Stimulated activated CD4-positive, alpha-beta T cell treated with anti-CD3 and anti-CD28 coated beads, Interleukin-2, amount 100 ng/mL, for 48 hours (primary cell): ENCODE measurements at regions not wholly inside any gene's neighbourhood (a gene's known extent, or its start where the extent isn't known, plus 50 kb on each side); places are given as distances from the start of the nearest gene placed in this dataset.
A peak's percentile ranks its signal among the peaks of the same experiment; 100 is the strongest.

Source experiments
- DNase-seq, 2 donors: peaks; one replicate each; pipeline ENCODE4 v3.0.0-alpha.2; 2020

DNA sequence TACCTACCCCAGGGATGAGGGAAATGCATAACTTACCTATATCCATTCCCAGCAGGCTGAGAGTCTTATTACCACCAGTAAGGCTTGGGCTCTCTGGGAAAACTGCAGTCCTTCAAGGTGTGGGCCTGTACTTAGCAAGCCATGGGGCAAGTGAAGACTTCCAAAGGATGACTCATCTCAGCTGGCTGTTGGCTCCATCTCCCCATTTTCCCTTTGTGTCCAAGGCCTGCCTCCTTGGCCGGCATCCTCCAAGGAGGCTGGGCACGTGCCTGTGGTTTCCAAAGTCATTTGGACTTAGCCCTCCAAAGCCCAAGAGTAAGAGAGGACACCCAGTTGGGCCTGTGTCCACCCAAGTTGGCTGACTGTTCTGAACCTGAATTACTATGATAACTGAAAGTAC is 89.8 kb downstream of the TMEM100 start:
- DNase-seq, result no peak

DNA sequence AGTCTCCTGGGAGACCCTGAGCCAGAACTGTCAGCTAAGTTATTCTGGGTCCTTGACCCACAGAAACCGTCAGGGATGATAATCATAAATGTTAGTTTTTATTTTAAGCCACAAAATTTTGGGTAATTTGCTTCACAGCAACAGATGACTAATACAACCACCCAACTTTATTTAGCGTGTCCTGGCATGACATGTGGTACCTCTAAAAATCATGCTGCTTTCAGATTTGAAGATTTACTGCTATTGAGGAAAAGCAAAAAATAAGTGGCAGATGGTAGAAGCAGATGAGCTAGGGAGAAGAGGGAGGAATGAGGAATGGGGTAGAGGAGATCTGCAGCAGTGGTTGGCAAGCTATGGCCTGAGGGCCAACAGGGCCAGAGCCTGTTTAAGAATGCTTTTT is 90.4 kb downstream of the TMEM100 start:
- DNase-seq, result no peak

DNA sequence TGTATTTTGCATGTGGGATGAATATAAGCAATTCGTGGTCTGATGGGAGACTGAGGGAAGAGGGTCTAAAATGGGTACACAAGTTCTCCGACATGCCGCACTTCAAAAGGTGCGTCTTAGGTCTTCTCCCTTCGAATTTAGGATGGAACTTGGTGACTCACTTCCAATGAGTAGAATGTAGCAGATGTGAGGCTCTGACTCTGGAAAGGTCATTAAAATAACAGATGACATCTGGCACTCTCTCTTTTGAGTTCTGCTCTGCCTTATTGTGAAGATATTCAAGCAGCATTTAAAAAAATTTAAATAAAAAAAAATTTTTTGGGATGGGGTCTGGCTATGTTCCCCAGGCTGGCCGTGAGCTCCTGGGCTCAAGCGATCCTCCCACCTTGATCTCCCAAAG is 92.7 kb downstream of the TMEM100 start:
- DNase-seq, result no peak

DNA sequence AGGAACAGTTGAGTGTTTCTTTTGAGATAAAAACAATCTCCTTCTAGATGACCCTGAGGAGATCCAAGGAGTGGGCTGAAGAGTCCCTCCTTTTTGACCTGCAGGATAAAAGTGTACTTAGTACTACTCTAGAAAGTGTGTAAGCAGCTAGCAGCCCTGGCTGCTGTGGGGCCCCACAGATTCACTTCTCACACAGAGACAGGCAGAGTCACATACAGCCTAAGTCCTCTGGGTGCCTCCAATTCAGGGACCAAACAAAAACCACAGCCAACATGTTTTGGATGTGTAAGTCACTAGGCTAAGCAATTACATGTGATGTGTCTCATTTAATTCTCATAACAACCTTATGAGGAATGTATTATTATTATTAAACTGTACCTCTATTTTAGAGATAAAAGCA is 97.1 kb downstream of the TMEM100 start:
- peak in 1 of 2 donors; percentile 3 for DNase-seq

DNA sequence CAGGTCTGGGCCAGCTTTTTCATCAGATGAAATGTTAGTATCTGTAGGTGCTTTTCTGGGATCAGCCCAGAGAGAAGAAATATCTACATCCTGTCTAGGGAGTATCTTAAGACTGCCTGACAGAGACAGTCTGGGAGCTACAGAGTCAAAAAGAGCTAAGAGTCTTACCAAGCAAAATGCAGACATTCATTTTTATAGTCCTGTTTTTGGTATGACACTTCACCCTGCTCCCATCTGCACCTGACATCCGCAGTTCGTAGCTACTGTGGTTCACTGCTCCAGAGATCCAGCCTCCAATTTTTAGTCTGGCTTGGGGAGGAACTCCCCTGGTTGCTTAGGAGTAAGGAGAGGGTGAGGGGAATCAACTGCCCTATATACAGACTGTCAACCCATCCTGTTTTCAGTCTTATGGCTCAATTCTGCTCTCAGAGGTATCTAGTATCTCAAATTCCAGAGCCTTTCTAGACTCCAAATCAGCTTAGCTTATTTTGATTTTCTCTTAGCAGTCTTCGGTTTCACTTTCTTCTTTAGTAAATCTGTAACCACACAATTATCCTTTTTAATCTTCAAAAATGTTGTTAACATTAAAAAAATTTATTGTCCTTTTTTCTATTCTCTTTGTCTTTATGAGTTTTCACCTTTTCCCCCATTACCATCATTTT is 97.8 kb downstream of the TMEM100 start:
- DNase-seq, result no peak

DNA sequence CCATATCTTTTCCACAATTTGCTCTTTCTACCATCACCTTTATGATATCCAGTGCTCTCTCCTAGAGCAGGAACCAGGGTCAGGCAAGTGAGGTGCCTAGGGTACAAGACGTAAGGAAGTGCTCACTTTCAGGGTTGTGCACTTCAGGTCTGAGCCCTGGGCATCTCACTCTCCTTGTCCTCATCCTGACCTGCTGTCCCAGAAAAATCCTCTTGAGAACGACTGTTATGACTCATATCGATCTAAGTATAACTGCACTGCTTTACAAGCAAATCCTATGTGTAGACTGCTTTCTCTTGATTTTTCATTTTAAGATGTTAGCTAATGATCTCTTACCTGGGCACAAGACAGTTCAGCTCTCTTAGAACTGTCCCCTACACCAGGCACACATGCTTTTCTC is 100.1 kb downstream of the TMEM100 start:
- DNase-seq, result no peak

DNA sequence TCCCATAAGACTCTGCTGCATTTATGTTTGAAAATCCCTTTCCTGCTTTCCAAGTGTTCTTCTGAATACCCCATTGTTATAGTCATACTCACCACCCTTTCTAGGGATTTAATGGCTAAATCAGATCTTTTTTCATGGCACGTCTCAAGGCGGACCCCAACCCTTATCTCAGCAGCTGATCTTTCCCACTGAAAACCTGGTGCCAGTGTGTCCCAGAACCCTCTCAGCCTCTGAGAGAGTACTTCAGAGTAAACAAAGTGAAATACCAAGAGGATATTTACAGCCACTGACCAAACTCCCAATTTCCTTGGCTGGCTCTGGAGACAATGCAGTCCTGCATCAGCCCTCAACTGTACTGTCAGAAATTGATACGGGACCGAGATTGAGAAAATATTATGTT is 101.7 kb downstream of the TMEM100 start:
- no peak for DNase-seq

DNA sequence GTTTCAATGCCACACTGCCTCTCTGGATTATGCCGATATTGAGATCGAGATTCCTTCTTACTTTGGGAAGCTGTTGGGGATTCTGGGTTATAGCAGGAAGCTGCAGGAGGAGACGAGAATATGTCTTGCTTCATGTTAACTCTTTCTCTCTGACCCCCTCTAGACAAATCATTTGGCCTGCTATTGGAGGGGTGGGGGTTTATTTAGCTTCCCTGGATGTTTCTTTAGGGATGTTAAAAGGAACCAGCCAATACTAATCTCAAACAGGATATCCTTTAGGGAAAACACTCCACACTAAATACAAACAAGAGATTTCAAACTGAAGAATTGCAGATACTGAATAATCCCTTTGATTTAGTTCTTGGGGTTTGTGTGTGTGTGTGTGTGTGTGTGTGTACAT is 102.6 kb downstream of the TMEM100 start:
- DNase-seq, result no peak

DNA sequence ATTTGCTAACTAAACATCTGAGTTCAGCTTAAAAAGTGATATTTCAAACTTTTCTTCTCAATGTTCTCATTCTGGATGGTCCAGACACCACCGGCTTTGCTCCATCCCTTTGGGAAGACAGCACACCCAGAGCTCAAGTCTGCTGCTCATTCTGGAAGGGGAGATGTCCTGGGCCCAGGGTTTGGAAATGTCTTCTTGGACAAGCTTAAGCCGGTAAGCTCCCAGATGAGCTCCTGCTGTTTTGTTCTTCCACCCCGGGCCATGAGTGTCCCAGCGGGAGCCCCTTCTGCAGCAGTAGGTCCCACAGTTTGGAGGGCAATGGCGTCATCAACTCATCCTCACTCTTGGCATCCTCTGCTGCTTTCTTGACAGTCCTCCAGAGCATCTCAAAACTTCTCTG is 105.2 kb downstream of the TMEM100 start:
- DNase-seq, result no peak

DNA sequence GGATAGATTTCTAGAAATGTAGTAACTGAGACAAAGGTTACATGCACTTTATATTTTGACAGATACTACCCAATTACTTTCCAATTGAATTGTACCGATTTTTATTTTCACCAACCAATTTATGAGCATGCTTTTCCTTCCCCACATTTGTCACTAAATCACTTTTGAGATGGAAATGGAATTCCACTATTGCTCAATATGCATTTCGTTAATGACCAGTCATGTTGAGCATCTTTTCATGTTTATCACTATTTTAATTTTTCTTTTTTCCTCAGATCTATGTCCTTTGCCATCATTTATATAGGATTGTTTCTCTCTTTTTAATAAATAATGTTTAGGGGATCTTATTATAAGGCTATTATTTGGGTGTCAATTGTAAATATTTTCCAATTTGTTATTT is 102.8 kb upstream of the SMIM36 start:
- DNase-seq, result no peak

DNA sequence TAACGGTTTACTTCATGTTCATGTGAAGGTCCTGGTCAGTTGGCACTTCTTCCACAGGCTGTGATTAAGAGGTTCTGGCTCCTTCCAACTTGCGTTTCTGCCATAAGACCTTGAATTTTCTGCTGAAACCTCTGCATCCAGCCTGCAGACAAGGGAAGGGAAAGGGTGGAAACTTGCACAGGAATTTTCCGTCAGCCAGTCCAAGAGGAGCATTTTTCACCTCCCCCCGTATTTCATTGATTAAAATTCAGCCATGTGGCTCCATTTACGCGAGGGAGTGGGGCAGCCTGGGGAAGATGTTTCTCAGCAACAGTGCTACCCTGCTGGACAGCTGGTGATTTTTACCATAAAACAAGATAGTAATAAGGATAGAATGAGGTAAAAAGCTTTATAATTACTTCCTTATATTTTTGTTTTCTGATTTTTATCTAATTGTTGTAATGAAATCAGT is 101.5 kb upstream of the SMIM36 start:
- DNase-seq, result no peak

DNA sequence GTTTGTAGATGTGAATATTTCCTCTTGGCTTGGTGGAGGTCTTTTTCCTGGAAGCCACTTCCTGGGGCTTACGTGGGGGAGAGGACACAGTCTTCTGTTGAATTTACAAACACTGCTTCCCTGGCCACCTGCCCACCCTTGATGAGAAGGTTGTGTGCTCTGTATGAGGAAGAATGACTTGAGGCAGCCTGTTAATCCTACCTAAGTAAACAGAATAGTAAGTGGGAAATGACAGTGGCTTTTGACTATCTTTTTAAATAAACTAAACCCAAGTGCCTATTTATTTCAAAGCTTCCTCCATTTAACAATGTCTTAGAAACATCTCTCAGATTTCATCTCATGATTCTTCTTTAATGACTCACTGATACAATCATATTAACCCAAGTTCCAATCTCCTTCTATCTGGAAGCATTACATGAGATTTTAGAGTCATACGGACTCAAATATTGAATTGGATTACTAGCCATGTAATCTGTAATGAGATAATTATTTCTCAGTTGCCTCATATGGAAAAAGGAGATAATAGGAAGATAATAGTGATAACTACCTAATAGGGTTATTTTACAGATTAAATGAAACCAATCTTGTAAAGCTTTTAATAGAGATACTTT is 96.6 kb upstream of the SMIM36 start:
- DNase-seq, result no peak

DNA sequence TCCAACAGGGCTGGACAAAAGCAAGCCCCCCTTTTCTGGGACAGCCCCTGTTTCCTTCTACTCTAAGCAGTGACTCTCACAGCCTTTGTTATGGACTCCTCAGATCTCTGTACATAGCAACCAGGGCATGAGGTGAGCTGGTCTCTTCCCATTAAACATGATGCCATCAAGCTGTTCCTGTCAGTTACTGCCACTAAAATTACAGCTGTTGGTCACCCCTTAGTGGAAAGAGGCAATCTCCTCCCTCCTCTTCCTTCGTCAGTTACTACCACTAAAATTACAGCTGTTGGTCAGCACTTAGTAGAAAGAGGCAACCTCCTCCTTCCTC is 95.2 kb upstream of the SMIM36 start:
- no peak for DNase-seq

DNA sequence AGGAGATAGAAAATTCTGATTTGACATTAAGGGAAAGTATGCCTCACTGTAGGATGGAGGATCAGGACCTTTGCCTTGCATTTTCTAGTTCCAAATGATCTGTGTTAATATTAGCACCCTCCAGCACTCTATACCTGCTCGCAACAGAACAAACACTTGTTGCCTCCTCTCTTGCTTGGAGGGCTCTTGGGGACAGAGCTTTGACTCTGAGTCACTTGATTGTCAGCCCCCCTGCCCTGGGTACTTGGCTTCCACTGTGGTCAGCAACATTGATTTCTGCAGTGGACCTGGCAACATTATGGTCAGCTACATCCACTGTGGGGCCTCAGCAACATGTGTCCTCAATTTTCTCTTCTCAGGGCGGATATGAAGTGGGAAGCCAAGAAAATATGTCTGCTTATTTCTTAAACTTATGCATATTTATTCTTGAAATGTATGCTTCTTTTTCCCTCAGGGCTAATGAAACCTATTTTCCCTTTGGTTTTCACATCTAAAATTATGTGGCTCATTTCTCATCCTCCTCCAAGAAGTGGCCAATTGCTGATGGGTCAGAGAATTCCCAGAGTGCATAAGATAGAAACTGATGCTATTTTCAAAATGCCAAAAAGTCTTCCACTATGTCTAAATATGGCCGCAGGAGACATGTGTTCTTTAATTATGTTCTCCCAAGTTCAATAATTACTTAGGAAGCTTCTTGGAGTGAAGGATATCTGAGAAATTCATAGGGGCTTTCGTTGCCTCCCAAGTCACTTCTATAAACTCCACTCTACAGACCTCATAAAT is 94.6 kb upstream of the SMIM36 start:
- no peak for DNase-seq

DNA sequence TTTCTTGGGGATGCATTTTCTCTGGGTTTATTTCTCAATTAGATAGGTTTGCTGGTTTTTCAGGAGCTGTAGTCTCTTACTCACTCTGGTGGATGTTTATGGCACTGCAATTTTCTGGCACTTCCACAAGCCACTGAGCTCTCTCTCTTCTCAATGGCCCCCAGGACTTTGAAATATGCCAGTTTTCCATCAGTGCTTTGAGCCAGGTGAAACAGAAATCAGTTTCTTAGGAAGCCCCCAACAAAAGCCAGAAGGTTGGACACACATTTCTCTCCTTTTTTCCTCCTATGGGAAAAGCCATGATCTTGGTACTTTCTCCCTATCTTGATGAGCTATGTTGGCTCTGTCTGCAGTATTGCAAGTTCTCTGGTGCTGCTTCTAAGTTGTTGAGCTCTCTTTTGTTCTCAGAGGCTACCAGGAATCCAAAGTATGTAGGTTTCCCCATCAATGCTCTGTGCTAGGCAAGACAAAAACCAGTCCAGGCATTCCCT is 90.7 kb upstream of the SMIM36 start:
- peak in 1 of 2 donors; percentile 16 for DNase-seq

DNA sequence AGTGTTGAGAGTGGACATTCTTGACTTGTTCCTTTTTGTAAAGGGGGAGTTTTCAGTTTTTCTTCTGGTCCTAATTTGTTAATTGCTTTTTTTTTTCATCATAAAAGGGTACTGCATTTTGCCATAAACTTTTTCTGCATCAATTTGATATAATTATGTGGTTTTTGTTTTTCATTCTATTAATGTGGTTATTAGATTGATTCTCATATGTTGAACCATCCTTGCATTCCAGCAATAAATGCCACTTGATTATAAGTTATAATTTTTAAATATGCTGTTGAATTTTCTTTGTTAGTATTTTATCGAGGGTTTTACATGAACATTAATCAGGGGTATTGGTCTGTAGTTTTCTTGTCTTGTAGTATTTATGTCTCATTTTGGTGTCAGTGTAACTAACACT is 87.2 kb upstream of the SMIM36 start:
- DNase-seq, result no peak

DNA sequence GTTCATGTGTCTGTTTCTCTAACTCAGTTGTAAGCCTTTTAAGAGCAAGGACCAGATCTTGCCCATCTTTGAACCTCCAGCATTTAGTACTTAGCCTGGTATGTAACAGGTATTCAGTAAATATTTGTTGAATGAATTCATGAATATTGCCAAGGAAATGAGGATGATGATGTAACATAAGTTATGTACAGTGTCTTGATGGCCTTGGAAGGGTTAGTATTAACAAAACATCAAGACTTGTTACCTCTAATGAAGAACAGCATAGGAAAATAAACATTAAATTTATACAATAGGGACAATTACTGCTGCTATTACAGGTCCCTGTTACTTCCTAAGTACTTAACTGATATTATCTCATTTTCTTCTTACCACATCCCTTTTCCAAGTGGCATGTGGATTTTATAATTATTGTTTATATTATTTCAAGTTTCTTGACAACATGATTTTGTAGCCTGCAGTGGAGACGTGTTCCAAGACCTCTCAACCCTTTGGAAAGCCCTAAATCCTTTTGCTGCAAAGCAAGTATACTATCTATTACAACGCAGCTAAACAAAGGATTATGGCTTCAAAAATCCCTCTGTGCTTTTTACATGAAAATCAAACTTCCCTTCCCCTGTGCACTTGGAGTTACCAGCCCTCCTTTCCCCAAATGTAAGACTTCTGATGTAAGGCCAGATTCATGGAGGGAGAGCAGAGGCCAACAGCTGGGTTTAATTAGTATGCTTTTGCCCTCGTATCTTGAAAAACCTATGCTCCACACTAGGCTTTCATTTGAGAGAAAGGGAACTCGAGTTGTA is 77.4 kb upstream of the SMIM36 start:
- no peak for DNase-seq

DNA sequence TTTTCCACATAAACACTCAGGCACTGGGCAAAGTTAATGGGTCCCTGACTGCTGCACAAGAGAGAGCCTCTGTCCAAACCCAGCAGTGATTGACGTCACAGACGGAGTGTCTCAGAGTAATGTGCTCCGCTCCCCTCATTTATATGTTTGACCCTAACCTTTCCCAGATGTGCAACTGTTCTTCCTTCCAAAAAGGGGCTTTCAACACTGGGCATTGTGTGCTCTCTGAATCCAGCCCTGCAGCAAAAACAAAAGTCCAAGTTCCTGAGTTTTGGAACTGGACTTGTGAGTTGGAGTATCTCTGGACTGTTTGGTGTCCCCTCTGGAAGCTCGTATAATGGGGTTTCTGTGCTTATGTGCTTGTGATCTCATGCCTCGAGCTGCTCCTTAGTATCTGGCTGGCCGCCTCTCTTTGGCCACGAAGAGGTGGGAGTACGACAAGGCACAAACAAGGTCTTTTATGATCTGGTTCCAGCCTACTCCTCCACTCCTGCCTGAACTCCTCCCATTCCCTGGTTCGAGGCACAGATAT is 76.4 kb upstream of the SMIM36 start:
- DNase-seq, result no peak

DNA sequence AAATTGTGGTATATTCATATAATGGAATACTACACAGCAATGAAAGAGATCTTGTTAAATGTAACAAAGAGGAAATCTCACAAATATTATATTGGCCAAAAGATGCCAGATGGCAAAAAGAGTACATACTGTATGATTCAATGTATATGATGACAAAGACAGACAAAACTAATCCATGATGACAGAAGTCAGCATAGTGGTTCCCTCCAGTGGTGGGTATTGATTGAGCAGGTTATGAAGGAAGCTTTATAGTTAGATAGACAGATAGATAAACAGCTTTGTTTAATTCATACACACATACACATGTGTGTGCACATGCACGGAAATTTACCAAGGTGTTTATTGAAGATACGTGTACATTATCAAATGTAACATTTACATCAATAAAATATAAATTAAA is 74.4 kb upstream of the SMIM36 start:
- no peak for DNase-seq

DNA sequence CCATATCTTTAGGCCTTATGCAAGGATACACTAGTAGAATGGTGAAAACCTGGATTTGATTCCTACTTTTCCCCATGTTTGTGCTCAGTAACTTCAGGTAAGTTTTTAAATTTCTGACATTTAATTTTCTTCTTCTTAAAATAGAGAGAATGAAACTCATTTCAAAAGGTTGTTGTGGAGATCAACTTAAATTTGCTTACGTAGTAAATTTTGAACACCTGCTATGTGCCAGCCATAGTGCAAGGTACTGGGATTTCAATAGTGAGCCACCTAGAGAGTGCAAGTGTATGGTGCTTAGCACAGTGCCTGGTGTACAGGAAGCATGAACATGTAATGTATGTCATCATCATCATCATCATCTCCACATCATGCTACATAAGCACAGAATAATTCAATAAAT is 73.6 kb upstream of the SMIM36 start:
- DNase-seq, result no peak

DNA sequence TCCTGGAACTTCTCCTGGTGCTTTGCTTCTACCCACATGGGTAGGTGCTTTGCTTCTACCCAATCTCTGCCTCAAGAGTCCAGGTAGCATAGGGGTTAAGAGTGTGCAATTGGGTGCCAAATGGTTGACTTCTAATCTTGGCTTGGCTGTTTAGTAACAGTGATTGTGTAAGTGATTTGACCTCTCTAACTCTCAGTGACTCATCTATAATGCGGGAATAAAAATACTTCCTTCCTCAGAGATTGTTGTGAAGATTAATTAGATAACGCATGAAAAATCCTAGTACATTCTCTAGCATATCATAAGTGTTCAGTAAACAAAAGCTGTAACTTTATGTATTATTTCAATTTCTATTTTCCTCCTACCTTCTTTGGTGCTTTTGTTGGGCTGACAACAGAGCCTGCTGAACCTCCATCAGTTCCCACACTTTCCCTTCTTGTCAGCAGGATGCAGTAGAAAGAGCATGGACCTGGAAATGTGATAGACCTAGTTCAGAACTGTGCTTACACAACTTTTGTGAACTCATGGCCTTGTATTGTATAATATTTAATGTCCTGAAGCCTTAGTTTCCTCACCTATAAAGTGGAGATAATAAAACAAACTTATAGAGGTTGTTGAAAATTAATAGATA is 72.9 kb upstream of the SMIM36 start:
- no peak for DNase-seq

DNA sequence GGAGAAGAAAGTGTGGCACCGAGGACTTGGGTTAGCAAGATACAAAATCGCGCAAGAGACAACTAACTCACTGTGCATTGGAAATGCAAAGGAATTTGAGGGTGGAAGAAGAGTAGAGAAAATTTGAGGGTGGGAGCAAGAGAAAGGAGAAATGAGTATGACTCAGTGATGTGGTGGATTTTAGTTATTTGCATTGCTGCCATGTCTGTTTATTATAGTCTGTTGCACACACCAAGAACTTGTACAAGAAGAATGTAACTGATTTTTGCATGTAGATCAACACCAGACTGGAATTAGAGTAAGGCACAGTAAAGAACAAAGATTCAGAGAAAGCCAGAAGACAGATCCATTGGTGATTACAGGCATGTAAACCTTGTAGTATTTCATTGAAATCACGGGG is 71.6 kb upstream of the SMIM36 start:
- DNase-seq, result no peak
